ENCODE measurements at regions not wholly inside any gene's neighbourhood (a gene's known extent, or its start where the extent isn't known, plus 50 kb on each side); places are given as distances from the start of the nearest gene placed in this dataset.

DNA sequence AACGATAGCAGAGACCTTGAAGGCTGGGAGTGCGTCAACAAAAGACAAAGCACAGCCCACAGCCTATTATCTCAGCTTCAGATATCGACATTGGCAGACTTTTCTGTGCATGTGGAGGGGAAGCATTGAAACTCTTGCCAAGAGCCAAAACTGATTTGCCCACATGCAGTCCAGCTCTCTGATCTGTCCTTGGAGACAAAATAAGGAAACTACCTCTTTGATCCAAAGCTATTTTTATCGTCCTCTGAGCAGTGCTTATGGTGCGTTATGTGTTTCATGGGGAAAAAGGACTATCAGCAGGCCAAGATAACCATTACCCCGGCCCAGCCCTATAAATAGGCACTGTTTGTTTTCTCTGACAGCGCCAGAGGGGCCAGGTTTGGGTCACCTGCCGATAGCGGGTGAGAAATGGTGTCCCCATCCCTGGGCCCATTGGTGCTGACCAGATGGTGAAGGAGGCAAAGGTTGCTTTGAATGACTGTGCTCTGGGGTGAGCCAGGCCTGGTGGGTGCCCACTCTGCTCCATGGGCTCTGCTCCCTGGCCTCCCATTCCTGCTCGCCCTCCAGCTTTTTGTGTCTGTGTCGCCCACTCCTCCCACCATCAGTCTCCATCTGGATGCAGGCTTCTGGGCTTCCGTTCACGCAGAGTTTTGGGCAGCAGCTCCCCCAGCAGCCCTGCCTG, 176.1 kb upstream of the HS6ST1 start:
- Histone ChIP-seq H3K27ac (ENCODE audit: low read depth, low read length) (no peak overlapping the region), H3K9me3 (ENCODE audit: insufficient read depth, low read length) (no peaks in the 10 kb centered on the region), H3K4me3 (ENCODE audit: insufficient read depth, low read length, poor library complexity, severe bottlenecking) (no peak overlapping the region), H3K9me2 (replicated peaks; ENCODE audit: insufficient read depth, low read length) (no peaks in the 10 kb centered on the region), H2AFZ (ENCODE audit: low read depth, low read length, severe bottlenecking) (no peak overlapping the region), H4K20me1 (ENCODE audit: low read depth, low read length) (no peaks in the 10 kb centered on the region), H3K79me2 (ENCODE audit: insufficient read depth, low read length) (no peaks in the 10 kb centered on the region), H3K27me3 (ENCODE audit: low read length) (no peaks in the 10 kb centered on the region), H3K36me3 (ENCODE audit: low read length) (no peaks in the 10 kb centered on the region), H3K9ac (ENCODE audit: low read length) (no peak overlapping the region), H3K4me2 (ENCODE audit: low read depth, low read length, poor library complexity, severe bottlenecking) (no peak overlapping the region), H3F3A (ENCODE audit: insufficient read depth) (no peaks in the 10 kb centered on the region)
- TF ChIP-seq, protein P1, sequence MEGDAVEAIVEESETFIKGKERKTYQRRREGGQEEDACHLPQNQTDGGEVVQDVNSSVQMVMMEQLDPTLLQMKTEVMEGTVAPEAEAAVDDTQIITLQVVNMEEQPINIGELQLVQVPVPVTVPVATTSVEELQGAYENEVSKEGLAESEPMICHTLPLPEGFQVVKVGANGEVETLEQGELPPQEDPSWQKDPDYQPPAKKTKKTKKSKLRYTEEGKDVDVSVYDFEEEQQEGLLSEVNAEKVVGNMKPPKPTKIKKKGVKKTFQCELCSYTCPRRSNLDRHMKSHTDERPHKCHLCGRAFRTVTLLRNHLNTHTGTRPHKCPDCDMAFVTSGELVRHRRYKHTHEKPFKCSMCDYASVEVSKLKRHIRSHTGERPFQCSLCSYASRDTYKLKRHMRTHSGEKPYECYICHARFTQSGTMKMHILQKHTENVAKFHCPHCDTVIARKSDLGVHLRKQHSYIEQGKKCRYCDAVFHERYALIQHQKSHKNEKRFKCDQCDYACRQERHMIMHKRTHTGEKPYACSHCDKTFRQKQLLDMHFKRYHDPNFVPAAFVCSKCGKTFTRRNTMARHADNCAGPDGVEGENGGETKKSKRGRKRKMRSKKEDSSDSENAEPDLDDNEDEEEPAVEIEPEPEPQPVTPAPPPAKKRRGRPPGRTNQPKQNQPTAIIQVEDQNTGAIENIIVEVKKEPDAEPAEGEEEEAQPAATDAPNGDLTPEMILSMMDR (IDR thresholded peaks at IDR 0.05; ENCODE audit: insufficient read depth, low read length, poor library complexity, severe bottlenecking) = no peak
- no peak for TF ChIP-seq EZH2phosphoT487 (conservative IDR thresholded peaks at IDR 0.05; ENCODE audit: low read length)

DNA sequence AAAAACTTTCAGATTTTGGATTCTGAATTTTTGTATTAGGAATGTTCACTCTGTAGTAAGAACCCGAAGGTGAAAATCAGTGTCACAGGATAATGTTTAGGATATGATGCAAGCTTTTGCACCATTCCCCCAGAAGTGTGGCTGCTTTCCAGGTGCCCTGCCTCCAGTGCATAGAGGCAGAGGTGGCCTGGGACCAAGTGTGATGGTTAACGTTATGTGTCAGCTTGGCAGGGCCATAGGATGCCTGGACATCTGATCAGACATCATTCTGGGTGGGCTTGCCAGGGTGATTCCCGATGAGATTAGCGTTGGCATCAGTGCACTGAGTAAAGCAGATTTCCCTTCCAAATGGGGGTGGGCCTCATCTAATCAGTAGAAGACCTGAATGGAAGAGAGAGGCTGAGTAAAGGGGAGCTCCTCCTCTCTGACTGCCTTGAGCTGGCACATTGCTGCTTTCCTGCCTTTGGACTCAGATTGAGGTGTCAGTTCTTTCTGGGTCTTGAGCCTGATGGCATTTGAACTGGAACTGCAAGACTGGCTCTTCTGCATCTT, 177.4 kb upstream of the HS6ST1 start:
- Histone ChIP-seq H3K27ac (ENCODE audit: low read depth, low read length) (no peak overlapping the region), H3K4me2 (ENCODE audit: low read depth, low read length, poor library complexity, severe bottlenecking) (no peak overlapping the region), H3F3A (ENCODE audit: insufficient read depth) (no peaks in the 10 kb centered on the region), H3K27me3 (ENCODE audit: low read length) (no peaks in the 10 kb centered on the region), H3K79me2 (ENCODE audit: insufficient read depth, low read length) (no peaks in the 10 kb centered on the region), H4K20me1 (ENCODE audit: low read depth, low read length) (no peaks in the 10 kb centered on the region), H3K9me2 (replicated peaks; ENCODE audit: insufficient read depth, low read length) (no peaks in the 10 kb centered on the region), H3K4me3 (ENCODE audit: insufficient read depth, low read length, poor library complexity, severe bottlenecking) (no peak overlapping the region), H2AFZ (ENCODE audit: low read depth, low read length, severe bottlenecking) (no peak overlapping the region), H3K9me3 (ENCODE audit: insufficient read depth, low read length) (no peaks in the 10 kb centered on the region), H3K36me3 (ENCODE audit: low read length) (no peaks in the 10 kb centered on the region), H3K9ac (ENCODE audit: low read length) (no peak overlapping the region)
- TF ChIP-seq EZH2phosphoT487 (conservative IDR thresholded peaks at IDR 0.05; ENCODE audit: low read length) = no peak
- TF ChIP-seq, protein P1 (IDR thresholded peaks at IDR 0.05; ENCODE audit: insufficient read depth, low read length, poor library complexity, severe bottlenecking) = no peak

DNA sequence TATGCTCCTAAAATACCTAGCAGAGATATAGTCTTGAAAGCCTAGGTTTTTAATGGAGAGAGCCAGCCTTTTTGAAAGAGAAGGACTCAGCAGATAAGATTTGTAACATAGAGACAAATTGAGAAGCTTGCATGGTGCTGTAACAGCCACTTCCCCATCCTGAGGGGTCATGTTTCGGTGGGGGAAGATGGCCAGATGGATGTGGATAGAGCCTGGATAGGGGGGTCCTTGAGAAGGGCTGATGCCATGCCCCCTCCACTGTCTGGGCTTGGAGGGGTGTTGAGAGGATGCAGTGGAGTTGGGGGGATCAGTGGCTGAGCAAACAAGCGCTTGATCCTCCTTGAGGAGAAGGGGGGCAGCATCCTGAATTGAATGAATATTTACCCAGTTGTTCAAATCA, 178.0 kb upstream of the HS6ST1 start:
- no peak overlapping the region for H3K4me2 ChIP-seq (ENCODE audit: low read depth, low read length, poor library complexity, severe bottlenecking)
- no peak overlapping the region for H3K27ac ChIP-seq (ENCODE audit: low read depth, low read length)
- H3K36me3 ChIP-seq (ENCODE audit: low read length) = no peaks in the 10 kb centered on the region
- no peaks in the 10 kb centered on the region for H3K9me2 ChIP-seq (replicated peaks; ENCODE audit: insufficient read depth, low read length)
- no peaks in the 10 kb centered on the region for H3K27me3 ChIP-seq (ENCODE audit: low read length)
- no peak overlapping the region for H3K9ac ChIP-seq (ENCODE audit: low read length)
- no peaks in the 10 kb centered on the region for H3F3A ChIP-seq (ENCODE audit: insufficient read depth)
- H2AFZ ChIP-seq (ENCODE audit: low read depth, low read length, severe bottlenecking) = no peak overlapping the region
- H4K20me1 ChIP-seq (ENCODE audit: low read depth, low read length) = no peaks in the 10 kb centered on the region
- no peaks in the 10 kb centered on the region for H3K79me2 ChIP-seq (ENCODE audit: insufficient read depth, low read length)
- TF ChIP-seq, protein P1 (IDR thresholded peaks at IDR 0.05; ENCODE audit: insufficient read depth, low read length, poor library complexity, severe bottlenecking) = no peak
- TF ChIP-seq EZH2phosphoT487 (conservative IDR thresholded peaks at IDR 0.05; ENCODE audit: low read length) = no peak
- no peak overlapping the region for H3K4me3 ChIP-seq (ENCODE audit: insufficient read depth, low read length, poor library complexity, severe bottlenecking)
- no peaks in the 10 kb centered on the region for H3K9me3 ChIP-seq (ENCODE audit: insufficient read depth, low read length)
